ENCODE measurements at regions not wholly inside any gene's neighbourhood (a gene's known extent, or its start where the extent isn't known, plus 50 kb on each side); places are given as distances from the start of the nearest gene placed in this dataset.

DNA sequence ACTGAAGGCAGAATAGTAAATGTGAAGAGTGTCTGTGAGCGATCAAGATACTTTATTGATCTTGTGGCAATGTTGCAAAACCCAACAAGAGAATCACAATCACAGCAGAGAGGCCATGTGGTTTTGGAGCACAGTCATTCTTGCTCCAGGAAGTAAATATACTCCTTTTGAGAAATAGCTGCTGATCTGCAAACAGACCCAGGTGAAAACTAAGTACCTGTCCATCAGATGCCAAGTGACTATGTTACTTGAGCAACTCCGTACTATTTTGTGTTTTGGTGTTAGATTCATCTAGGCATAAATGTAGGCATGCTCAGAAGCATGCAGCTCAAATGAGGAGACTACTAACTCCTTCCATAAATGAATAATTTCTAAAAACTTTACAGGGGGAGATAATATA lies 627.9 kb downstream of the ZBBX start:
- no peaks in the 10 kb centered on the region for H3K27me3 ChIP-seq (ENCODE audit: low read length)
- H3K27ac ChIP-seq (ENCODE audit: low read length): no peak overlapping the region

DNA sequence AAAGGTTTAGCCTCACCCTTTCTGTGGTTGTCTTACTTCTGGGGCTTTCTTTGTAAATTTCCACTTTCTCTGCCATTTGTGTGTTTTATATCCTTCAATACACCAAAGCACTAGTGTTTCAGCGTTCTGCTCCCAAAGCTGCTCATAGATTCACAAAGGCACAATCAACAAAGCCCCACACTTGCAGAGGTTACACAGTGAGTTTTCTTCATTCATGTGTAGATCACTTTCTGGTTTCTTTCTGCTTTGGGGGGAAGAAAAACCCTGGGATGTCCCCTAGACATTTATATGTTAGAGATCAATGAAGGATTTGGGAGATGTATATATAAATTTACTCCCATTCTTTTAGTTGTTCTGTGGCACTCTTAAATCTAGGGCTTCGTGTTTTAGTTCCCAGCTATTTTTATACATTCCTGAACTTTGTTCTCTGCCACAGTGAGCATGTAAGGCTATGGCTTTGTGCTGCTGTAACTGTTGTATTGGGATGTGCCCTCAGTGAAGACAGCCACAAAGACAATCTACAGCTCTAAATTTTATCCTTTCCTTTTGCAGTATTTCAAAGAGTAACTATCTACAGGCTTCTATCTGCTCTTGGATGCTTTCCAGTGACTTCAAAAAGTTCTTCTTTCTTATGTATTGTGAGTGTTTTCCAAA lies 636.5 kb downstream of the ZBBX start:
- Histone ChIP-seq H3K9me3 (ENCODE audit: low read length) (no peaks in the 10 kb centered on the region), H3K27me3 (ENCODE audit: low read length) (no peaks in the 10 kb centered on the region), H2AFZ (ENCODE audit: low read length) (no peak overlapping the region), H3K27ac (ENCODE audit: low read length) (no peak overlapping the region), H3K4me3 (ENCODE audit: low read length) (no peak overlapping the region), H3K9me2 (replicated peaks; ENCODE audit: low read length) (no peaks in the 10 kb centered on the region), H3K4me1 (ENCODE audit: insufficient read depth, low read length) (no peaks in the 10 kb centered on the region), H3K9ac (ENCODE audit: low read length) (no peak overlapping the region), H3K79me2 (ENCODE audit: low read length) (no peaks in the 10 kb centered on the region), H3K36me3 (ENCODE audit: low read depth, low read length) (no peaks in the 10 kb centered on the region), H4K20me1 (ENCODE audit: low read length) (no peaks in the 10 kb centered on the region), H3F3A (ENCODE audit: low read length, unreplicated experiment) (no peaks in the 10 kb centered on the region), H3K4me2 (ENCODE audit: low read length) (no peak overlapping the region)
- TF ChIP-seq EZH2phosphoT487 (IDR thresholded peaks at IDR 0.05; ENCODE audit: borderline replicate concordance, low read length) (no peak), EZH2 (IDR thresholded peaks at IDR 0.05; ENCODE audit: low read length, unreplicated experiment) (no peak)
- TF ChIP-seq, protein P1, sequence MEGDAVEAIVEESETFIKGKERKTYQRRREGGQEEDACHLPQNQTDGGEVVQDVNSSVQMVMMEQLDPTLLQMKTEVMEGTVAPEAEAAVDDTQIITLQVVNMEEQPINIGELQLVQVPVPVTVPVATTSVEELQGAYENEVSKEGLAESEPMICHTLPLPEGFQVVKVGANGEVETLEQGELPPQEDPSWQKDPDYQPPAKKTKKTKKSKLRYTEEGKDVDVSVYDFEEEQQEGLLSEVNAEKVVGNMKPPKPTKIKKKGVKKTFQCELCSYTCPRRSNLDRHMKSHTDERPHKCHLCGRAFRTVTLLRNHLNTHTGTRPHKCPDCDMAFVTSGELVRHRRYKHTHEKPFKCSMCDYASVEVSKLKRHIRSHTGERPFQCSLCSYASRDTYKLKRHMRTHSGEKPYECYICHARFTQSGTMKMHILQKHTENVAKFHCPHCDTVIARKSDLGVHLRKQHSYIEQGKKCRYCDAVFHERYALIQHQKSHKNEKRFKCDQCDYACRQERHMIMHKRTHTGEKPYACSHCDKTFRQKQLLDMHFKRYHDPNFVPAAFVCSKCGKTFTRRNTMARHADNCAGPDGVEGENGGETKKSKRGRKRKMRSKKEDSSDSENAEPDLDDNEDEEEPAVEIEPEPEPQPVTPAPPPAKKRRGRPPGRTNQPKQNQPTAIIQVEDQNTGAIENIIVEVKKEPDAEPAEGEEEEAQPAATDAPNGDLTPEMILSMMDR (conservative IDR thresholded peaks at IDR 0.05; ENCODE audit: low read depth, low read length): no peak
- DNase-seq: no peak
- CTCF ChIA-PET: no interaction called here
- POLR2A ChIA-PET (ENCODE audit: unreplicated experiment): interaction anchor here (0.7 kb wide), 1 partner anchor 44 kb away, joined by 3 read pairs; no protein-coding TSS in a partner anchor
- ATAC-seq: no peak
- intact Hi-C loops (cut with micrococcal nuclease): no loop called here
- no TSS peak for BruUV-seq (replicated peaks)

More for the DNA sequence above, 627.9 kb downstream of the ZBBX start:
- ChIA-PET CTCF (no interaction called here), POLR2A (ENCODE audit: unreplicated experiment) (no interaction called here)
- Histone ChIP-seq H3K9me3 (ENCODE audit: low read length) (0 out of 2 replicates have a peak, but pooled peaks cover 8% of the 10 kb centered on the region), H3K4me1 (ENCODE audit: insufficient read depth, low read length) (no peaks in the 10 kb centered on the region), H2AFZ (ENCODE audit: low read length) (no peak overlapping the region), H3K4me3 (ENCODE audit: low read length) (no peak overlapping the region), H4K20me1 (ENCODE audit: low read length) (no peaks in the 10 kb centered on the region), H3K36me3 (ENCODE audit: low read depth, low read length) (no peaks in the 10 kb centered on the region), H3F3A (ENCODE audit: low read length, unreplicated experiment) (no peaks in the 10 kb centered on the region), H3K79me2 (ENCODE audit: low read length) (no peaks in the 10 kb centered on the region), H3K9me2 (replicated peaks; ENCODE audit: low read length) (no peaks in the 10 kb centered on the region), H3K4me2 (ENCODE audit: low read length) (no peak overlapping the region), H3K9ac (ENCODE audit: low read length) (no peak overlapping the region)
- intact Hi-C loops (cut with micrococcal nuclease): no loop called here
- DNase-seq: peak; percentile 2
- no TSS peak for BruUV-seq (replicated peaks)
- no peak for ATAC-seq
- TF ChIP-seq, protein P1 (conservative IDR thresholded peaks at IDR 0.05; ENCODE audit: low read depth, low read length): no peak
- TF ChIP-seq EZH2phosphoT487 (IDR thresholded peaks at IDR 0.05; ENCODE audit: borderline replicate concordance, low read length): no peak
- no peak for TF ChIP-seq EZH2 (IDR thresholded peaks at IDR 0.05; ENCODE audit: low read length, unreplicated experiment)

DNA sequence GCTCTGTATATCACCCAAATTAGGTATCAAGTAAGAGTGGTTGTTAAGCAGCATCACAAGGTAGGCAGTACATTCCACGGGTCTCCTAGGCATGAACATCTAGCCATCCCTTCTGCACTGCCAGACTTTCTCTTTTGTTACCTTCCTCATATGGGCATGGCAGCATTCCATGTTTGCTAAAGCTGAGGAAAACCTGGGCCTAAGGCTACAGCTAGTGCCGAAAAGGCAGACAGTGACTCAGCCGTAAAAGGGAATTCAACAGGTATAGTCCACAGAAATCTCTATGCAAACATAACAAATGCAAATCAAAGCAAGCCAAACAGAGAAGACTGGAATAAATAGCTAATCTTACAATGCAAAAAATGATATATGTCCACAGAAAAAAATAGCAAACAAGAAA lies 645.4 kb downstream of the ZBBX start:
- H4K20me1 ChIP-seq (ENCODE audit: low read length): no peaks in the 10 kb centered on the region
- BruUV-seq (replicated peaks): no TSS peak
- DNase-seq (peak; percentile 72), ATAC-seq (peak; percentile 95)
- H3K9me2 ChIP-seq (replicated peaks; ENCODE audit: low read length): no peaks in the 10 kb centered on the region
- H3K27ac ChIP-seq (ENCODE audit: low read length): no peak overlapping the region
- H3K79me2 ChIP-seq (ENCODE audit: low read length): no peaks in the 10 kb centered on the region
- no peaks in the 10 kb centered on the region for H3K27me3 ChIP-seq (ENCODE audit: low read length)
- TF ChIP-seq EZH2 (IDR thresholded peaks at IDR 0.05; ENCODE audit: low read length, unreplicated experiment) (no peak), EZH2phosphoT487 (IDR thresholded peaks at IDR 0.05; ENCODE audit: borderline replicate concordance, low read length) (no peak)
- TF ChIP-seq, protein P1 (conservative IDR thresholded peaks at IDR 0.05; ENCODE audit: low read depth, low read length): no peak
- H3K36me3 ChIP-seq (ENCODE audit: low read depth, low read length): no peaks in the 10 kb centered on the region
- H3F3A ChIP-seq (ENCODE audit: low read length, unreplicated experiment): no peaks in the 10 kb centered on the region
- H3K4me2 ChIP-seq (ENCODE audit: low read length): no peak overlapping the region
- H3K4me3 ChIP-seq (ENCODE audit: low read length): no peak overlapping the region
- ChIA-PET CTCF (no interaction called here), POLR2A (ENCODE audit: unreplicated experiment) (no interaction called here)
- intact Hi-C loops (cut with micrococcal nuclease): no loop called here
- H2AFZ ChIP-seq (ENCODE audit: low read length): peak overlapping the region; percentile 6
- no peaks in the 10 kb centered on the region for H3K9me3 ChIP-seq (ENCODE audit: low read length)
- H3K4me1 ChIP-seq (ENCODE audit: insufficient read depth, low read length): no peaks in the 10 kb centered on the region
- no peak overlapping the region for H3K9ac ChIP-seq (ENCODE audit: low read length)
